ENCODE measurements at regions not wholly inside any gene's neighbourhood (a gene's known extent, or its start where the extent isn't known, plus 50 kb on each side); places are given as distances from the start of the nearest gene placed in this dataset.

- TF ChIP-seq CTCF (IDR thresholded peaks at IDR 0.05) = no peak
- TF ChIP-seq EP300 (IDR thresholded peaks at IDR 0.05) = no peak
- TF ChIP-seq POLR2AphosphoS5 (IDR thresholded peaks at IDR 0.05) = no peak
- no peak for TF ChIP-seq POLR2A (IDR thresholded peaks at IDR 0.05)
These were observed 280.6 kb downstream of the TTLL7 start for GRCh38 chr1:83718338-83718737.

Measured in stomach (tissue), 4 donors.